22Rv1 (cell line): ENCODE measurements at regions not wholly inside any gene's neighbourhood (a gene's known extent, or its start where the extent isn't known, plus 50 kb on each side); places are given as distances from the start of the nearest gene placed in this dataset.

Source experiments
- CTCF ChIP-seq: fragments of 450-650 bp; IDR thresholded peaks from 2 replicates; pipeline ENCODE4 v1.5.1; 2017; ENCODE audit warnings: mild to moderate bottlenecking
- ZFX ChIP-seq: fragments of 450-650 bp; IDR thresholded peaks from 2 replicates; pipeline ENCODE4 v1.6.1; 2017; ENCODE audit warnings: antibody characterized with exemption, borderline replicate concordance

GRCh38 chr6:14517516-14518105, 400.0 kb downstream of the CD83 start:
- TF ChIP-seq CTCF = no peak
- TF ChIP-seq ZFX = no peak
